OCI-LY1 (cell line): ENCODE measurements at regions not wholly inside any gene's neighbourhood (a gene's known extent, or its start where the extent isn't known, plus 50 kb on each side); places are given as distances from the start of the nearest gene placed in this dataset.

ENCODE experiments used
- EZH2 ChIP-seq: fragments of 200-600 bp; sonication (generic), shearing (Covaris generic); IDR thresholded peaks from 2 replicates; pipeline ENCODE4 v1.8.0; 2017; ENCODE audit warnings: borderline replicate concordance, mixed run types, mild to moderate bottlenecking, antibody characterized with exemption, low read length, moderate library complexity, mixed read lengths
- TF ChIP-seq, protein P1 (sequence below): fragments of 200-600 bp; sonication (generic), shearing (Covaris generic); IDR thresholded peaks from 2 replicates; pipeline ENCODE4 v1.5.1; 2017; ENCODE audit warnings: mild to moderate bottlenecking, antibody characterized with exemption, low read length, moderate library complexity, mixed read lengths

DNA sequence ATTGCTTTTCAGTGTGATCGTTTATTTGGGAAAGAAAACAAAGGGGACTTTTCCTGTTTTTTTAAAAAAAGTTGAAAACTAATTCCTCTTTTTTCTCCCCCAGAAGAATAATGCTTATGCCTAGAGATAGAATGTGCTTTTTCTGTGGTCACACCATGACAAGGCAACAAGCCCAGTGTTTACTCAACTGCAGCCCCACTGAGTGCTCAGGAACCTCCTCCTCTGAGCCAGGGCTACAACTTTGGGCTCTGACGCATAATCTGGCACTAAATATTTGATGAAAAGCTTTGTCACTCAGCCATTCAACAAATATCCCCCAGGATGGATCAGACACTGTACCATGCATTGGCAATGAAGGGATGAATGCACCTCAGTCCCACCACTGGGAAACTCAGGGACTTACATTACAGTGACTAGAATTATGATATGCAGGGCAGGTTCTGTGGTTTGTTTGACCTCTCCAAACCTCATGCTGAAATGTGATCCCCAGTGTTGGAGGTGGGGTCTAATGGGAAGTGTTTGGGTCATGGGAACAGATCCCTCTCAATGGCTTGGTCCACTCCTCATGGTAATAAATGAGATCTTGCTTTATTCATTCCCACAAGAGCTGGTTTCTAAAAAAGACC lies 155.9 kb downstream of the CCDC34 start:
- TF ChIP-seq, protein P1, sequence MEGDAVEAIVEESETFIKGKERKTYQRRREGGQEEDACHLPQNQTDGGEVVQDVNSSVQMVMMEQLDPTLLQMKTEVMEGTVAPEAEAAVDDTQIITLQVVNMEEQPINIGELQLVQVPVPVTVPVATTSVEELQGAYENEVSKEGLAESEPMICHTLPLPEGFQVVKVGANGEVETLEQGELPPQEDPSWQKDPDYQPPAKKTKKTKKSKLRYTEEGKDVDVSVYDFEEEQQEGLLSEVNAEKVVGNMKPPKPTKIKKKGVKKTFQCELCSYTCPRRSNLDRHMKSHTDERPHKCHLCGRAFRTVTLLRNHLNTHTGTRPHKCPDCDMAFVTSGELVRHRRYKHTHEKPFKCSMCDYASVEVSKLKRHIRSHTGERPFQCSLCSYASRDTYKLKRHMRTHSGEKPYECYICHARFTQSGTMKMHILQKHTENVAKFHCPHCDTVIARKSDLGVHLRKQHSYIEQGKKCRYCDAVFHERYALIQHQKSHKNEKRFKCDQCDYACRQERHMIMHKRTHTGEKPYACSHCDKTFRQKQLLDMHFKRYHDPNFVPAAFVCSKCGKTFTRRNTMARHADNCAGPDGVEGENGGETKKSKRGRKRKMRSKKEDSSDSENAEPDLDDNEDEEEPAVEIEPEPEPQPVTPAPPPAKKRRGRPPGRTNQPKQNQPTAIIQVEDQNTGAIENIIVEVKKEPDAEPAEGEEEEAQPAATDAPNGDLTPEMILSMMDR, result no peak
- TF ChIP-seq EZH2, result no peak
